ENCODE measurements at regions not wholly inside any gene's neighbourhood (a gene's known extent, or its start where the extent isn't known, plus 50 kb on each side); places are given as distances from the start of the nearest gene placed in this dataset.

DNA sequence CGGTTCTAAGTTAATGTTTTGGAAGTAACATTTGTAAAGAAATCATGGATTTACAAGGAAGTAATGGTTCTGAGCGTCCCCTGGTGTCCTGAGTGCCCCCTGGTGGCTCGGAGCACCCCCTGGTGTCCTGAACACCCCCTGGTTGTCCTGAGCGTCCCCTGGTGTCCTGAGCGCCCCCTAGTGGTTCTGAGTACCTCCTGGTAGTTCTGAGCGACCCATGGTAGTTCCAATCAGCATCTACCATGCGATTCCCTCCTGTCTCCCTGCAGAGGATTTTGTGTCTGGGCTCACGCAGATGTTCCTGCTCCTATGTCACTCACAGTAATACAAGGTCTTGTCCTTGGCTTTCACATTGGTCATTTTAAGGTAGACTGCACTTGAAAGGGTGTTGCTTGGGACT, 1352.9 kb downstream of the TMEM121 start:
- TF ChIP-seq CTCF (IDR thresholded peaks at IDR 0.05) (no peak), POLR2A (IDR thresholded peaks at IDR 0.05) (no peak)
